ENCODE measurements at regions not wholly inside any gene's neighbourhood (a gene's known extent, or its start where the extent isn't known, plus 50 kb on each side); places are given as distances from the start of the nearest gene placed in this dataset.
A peak's percentile ranks its signal among the peaks of the same experiment; 100 is the strongest.
"Not testable (repeated sequence)": the region's sequence is repeated elsewhere in the genome, so short reads cannot be mapped to it uniquely, and the experiment has no call there.

- not testable (repeated sequence) for H3K27me3 Mint-ChIP-seq (ENCODE audit: low read depth); H3K36me3 Mint-ChIP-seq (ENCODE audit: low read depth); H3K9me3 Mint-ChIP-seq; H3K4me1 Mint-ChIP-seq; H3K27ac Mint-ChIP-seq; H3K4me3 Mint-ChIP-seq
Observed at GRCh38 chr7:76932957-76933356, 99.2 kb downstream of the SPDYE17 start.

DNA sequence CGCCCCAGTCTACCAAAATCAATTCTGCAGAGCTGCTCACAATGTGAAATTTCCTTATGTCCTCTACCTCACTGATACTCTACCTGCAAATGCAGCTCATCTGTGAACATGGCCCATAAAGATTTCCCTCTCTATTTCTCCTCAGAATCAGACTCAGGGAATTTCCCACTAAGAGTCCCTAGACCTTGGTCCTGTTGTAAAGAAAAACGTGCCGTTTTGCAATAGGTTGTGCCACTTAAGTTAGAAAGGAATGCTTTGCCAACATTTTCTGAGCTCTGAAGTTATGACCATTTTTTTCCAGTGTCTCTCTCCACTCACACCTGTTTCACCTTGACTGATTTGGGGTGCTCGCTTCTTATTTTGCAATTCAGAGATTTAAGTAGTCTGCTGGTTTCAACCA lies 100.7 kb downstream of the SPDYE17 start:
- not testable (repeated sequence) for H3K27me3 Mint-ChIP-seq (ENCODE audit: low read depth); H3K4me1 Mint-ChIP-seq; H3K36me3 Mint-ChIP-seq (ENCODE audit: low read depth); H3K4me3 Mint-ChIP-seq; H3K27ac Mint-ChIP-seq; H3K9me3 Mint-ChIP-seq

- H3K4me3 Mint-ChIP-seq; H3K27me3 Mint-ChIP-seq (ENCODE audit: low read depth); H3K4me1 Mint-ChIP-seq; H3K27ac Mint-ChIP-seq; H3K36me3 Mint-ChIP-seq (ENCODE audit: low read depth); H3K9me3 Mint-ChIP-seq: not testable (repeated sequence)
Observed at GRCh38 chr7:76930416-76930815, 101.7 kb downstream of the SPDYE17 start.

DNA sequence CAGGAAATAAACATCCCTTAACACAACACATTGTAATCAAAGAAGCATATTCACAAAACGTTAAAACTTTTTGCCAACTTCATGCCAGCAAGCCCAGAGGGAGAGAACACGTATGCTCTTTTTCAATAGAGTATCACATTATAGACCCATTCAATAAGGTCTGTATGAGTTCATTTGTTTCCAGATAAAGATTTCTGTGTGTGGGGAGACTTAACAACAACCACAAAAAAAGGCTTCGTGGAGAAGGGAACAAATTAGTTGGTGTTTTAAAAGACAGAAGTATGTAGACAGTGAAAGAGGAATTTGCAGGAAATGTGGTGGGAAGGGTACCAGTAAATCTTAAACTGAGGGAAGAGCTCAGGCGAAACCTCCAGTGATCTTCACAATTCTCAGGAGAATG lies 103.4 kb downstream of the SPDYE17 start:
- not testable (repeated sequence) for H3K9me3 Mint-ChIP-seq; H3K4me1 Mint-ChIP-seq; H3K27ac Mint-ChIP-seq; H3K4me3 Mint-ChIP-seq; H3K36me3 Mint-ChIP-seq (ENCODE audit: low read depth); H3K27me3 Mint-ChIP-seq (ENCODE audit: low read depth)

- not testable (repeated sequence) for H3K27me3 Mint-ChIP-seq (ENCODE audit: low read depth); H3K9me3 Mint-ChIP-seq; H3K27ac Mint-ChIP-seq; H3K4me1 Mint-ChIP-seq; H3K4me3 Mint-ChIP-seq; H3K36me3 Mint-ChIP-seq (ENCODE audit: low read depth)
Observed at GRCh38 chr7:76927741-76928393, 104.3 kb downstream of the SPDYE17 start.

GRCh38 chr7:76926416-76926815 lies 105.7 kb downstream of the SPDYE17 start:
- not testable (repeated sequence) for H3K36me3 Mint-ChIP-seq (ENCODE audit: low read depth); H3K27ac Mint-ChIP-seq; H3K4me3 Mint-ChIP-seq

GRCh38 chr7:76924756-76925155 lies 107.4 kb downstream of the SPDYE17 start:
- H3K4me3 Mint-ChIP-seq, result not testable (repeated sequence)

More at GRCh38 chr7:76926416-76926815, 105.7 kb downstream of the SPDYE17 start:
- H3K9me3 Mint-ChIP-seq; H3K4me1 Mint-ChIP-seq; H3K27me3 Mint-ChIP-seq (ENCODE audit: low read depth): not testable (repeated sequence)

GRCh38 chr7:76918619-76919018 lies 113.5 kb downstream of the SPDYE17 start:
- not testable (repeated sequence) for H3K9me3 Mint-ChIP-seq; H3K27me3 Mint-ChIP-seq (ENCODE audit: low read depth); H3K4me3 Mint-ChIP-seq; H3K36me3 Mint-ChIP-seq (ENCODE audit: low read depth); H3K27ac Mint-ChIP-seq
- peaks cover 12% of the 10 kb centered on the region for H3K4me1 Mint-ChIP-seq

More at GRCh38 chr7:76924756-76925155, 107.4 kb downstream of the SPDYE17 start:
- not testable (repeated sequence) for H3K9me3 Mint-ChIP-seq; H3K27ac Mint-ChIP-seq; H3K27me3 Mint-ChIP-seq (ENCODE audit: low read depth); H3K36me3 Mint-ChIP-seq (ENCODE audit: low read depth); H3K4me1 Mint-ChIP-seq

DNA sequence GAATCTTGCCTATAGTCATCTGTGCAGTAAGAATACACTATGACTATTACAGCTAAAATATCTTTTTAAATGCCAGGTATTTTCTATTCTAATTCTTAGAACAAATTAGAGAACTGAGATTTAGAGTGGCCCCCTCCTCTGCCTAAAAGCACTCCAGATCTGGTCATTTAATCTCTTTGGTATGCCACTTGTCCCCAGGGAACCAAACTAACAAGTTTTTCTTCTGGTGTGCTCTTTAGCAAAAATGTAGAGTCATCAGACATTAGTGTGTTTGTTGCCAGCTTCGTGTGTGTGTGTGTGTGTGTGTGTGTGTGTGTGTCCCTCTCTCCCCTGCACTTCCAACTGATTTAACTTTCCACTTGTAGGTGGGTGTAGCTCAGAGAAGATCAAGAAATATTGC lies 117.8 kb downstream of the SPDYE17 start:
- not testable (repeated sequence) for H3K27me3 Mint-ChIP-seq (ENCODE audit: low read depth); H3K36me3 Mint-ChIP-seq (ENCODE audit: low read depth); H3K27ac Mint-ChIP-seq; H3K9me3 Mint-ChIP-seq; H3K4me3 Mint-ChIP-seq
- H3K4me1 Mint-ChIP-seq, result peaks cover 31% of the 10 kb centered on the region

- H3K4me3 Mint-ChIP-seq, result peak overlapping the region in 2 of 3 experiments; percentile 47 to 60
- not testable (repeated sequence) for H3K27me3 Mint-ChIP-seq (ENCODE audit: low read depth); H3K36me3 Mint-ChIP-seq (ENCODE audit: low read depth); H3K9me3 Mint-ChIP-seq
- peaks cover 31% of the 10 kb centered on the region for H3K4me1 Mint-ChIP-seq
- H3K27ac Mint-ChIP-seq, result peak overlapping the region in 2 of 3 experiments; percentile 91 to 93
Observed at GRCh38 chr7:76912011-76912814, 119.9 kb downstream of the SPDYE17 start.

DNA sequence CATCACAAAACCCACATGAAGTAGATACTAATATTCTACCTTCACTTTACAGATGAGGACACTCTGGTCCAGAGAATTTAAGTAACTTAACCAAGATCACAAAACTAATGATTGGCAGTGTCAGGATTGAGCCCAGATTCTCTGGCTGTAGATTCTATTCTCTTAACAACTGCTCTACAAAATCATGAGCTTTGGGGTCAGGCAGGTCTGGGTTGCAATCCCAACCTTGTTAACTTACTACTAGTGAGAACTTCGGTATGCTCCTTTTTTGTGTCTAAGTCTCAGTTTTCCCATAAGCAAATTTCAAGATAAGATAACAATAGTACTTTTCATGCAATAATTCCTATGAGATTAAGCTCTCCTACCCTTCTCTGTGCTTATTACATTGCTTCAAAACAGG lies 127.5 kb downstream of the SPDYE17 start:
- H3K27ac Mint-ChIP-seq; H3K36me3 Mint-ChIP-seq (ENCODE audit: low read depth); H3K9me3 Mint-ChIP-seq; H3K4me1 Mint-ChIP-seq; H3K27me3 Mint-ChIP-seq (ENCODE audit: low read depth); H3K4me3 Mint-ChIP-seq: not testable (repeated sequence)

- not testable (repeated sequence) for H3K9me3 Mint-ChIP-seq, H3K27ac Mint-ChIP-seq
Observed at GRCh38 chr7:76901944-76902710, 130.0 kb downstream of the SPDYE17 start.

GRCh38 chr7:76898807-76899206 lies 133.4 kb downstream of the SPDYE17 start:
- not testable (repeated sequence) for H3K4me3 Mint-ChIP-seq; H3K27me3 Mint-ChIP-seq (ENCODE audit: low read depth); H3K9me3 Mint-ChIP-seq; H3K36me3 Mint-ChIP-seq (ENCODE audit: low read depth); H3K27ac Mint-ChIP-seq
- peaks cover 11% of the 10 kb centered on the region for H3K4me1 Mint-ChIP-seq

More at GRCh38 chr7:76901944-76902710, 130.0 kb downstream of the SPDYE17 start:
- H3K36me3 Mint-ChIP-seq (ENCODE audit: low read depth); H3K27me3 Mint-ChIP-seq (ENCODE audit: low read depth); H3K4me1 Mint-ChIP-seq; H3K4me3 Mint-ChIP-seq: not testable (repeated sequence)

GRCh38 chr7:76897007-76897406 lies 135.2 kb downstream of the SPDYE17 start:
- H3K27ac Mint-ChIP-seq; H3K27me3 Mint-ChIP-seq (ENCODE audit: low read depth); H3K9me3 Mint-ChIP-seq; H3K36me3 Mint-ChIP-seq (ENCODE audit: low read depth); H3K4me3 Mint-ChIP-seq: not testable (repeated sequence)
- H3K4me1 Mint-ChIP-seq, result peaks cover 11% of the 10 kb centered on the region

GRCh38 chr7:76895696-76896095 lies 136.5 kb downstream of the SPDYE17 start:
- Mint-ChIP-seq H3K4me1 (peaks cover 11% of the 10 kb centered on the region), H3K27ac (peak overlapping the region in 1 of 3 experiments; percentile 16)
- not testable (repeated sequence) for H3K27me3 Mint-ChIP-seq (ENCODE audit: low read depth); H3K36me3 Mint-ChIP-seq (ENCODE audit: low read depth); H3K9me3 Mint-ChIP-seq; H3K4me3 Mint-ChIP-seq
